GM23338 (cell line): ENCODE measurements at regions not wholly inside any gene's neighbourhood (a gene's known extent, or its start where the extent isn't known, plus 50 kb on each side); places are given as distances from the start of the nearest gene placed in this dataset.

Experiments used
- ATAC-seq: fragments of 200-7000 bp; cut with Tn5 transposase; 3 replicates; pipeline ENCODE4 v1.9.1; 2020
- DNase-seq: peaks from one replicate; pipeline ENCODE4 v3.0.0-alpha.2; 2015; ENCODE audit warnings: low spot score
- H2AFZ ChIP-seq: fragments of 200-600 bp; sonication (generic); 2 replicates; pipeline ENCODE4 v1.8.0; 2016; ENCODE audit warnings: antibody characterized with exemption, mild to moderate bottlenecking, moderate library complexity
- H3F3A ChIP-seq: fragments of 200-600 bp; sonication (generic); replicated peaks from 2 replicates; pipeline ENCODE4 v1.8.0; 2017; ENCODE audit warnings: antibody characterized with exemption, mixed run types, low read depth
- H3K27ac ChIP-seq: fragments of 200-600 bp; sonication (generic); 2 replicates; pipeline ENCODE4 v1.6.1; 2016; ENCODE audit warnings: low read depth
- H3K27me3 ChIP-seq: fragments of 200-600 bp; sonication (generic); 2 replicates; pipeline ENCODE4 v1.8.0; 2016; ENCODE audit warnings: mild to moderate bottlenecking, mixed run types, moderate library complexity; ENCODE audit not compliant: insufficient read depth
- H3K36me3 ChIP-seq: fragments of 200-600 bp; sonication (generic); 2 replicates; pipeline ENCODE4 v1.8.0; 2016; ENCODE audit warnings: mild to moderate bottlenecking; ENCODE audit not compliant: insufficient read depth
- H3K4me1 ChIP-seq: fragments of 200-600 bp; sonication (generic); 2 replicates; pipeline ENCODE4 v1.8.0; 2016; ENCODE audit warnings: mild to moderate bottlenecking, moderate library complexity; ENCODE audit not compliant: insufficient read depth
- H3K4me2 ChIP-seq: fragments of 200-600 bp; sonication (generic); 2 replicates; pipeline ENCODE4 v1.7.1; 2017; ENCODE audit warnings: mixed run types
- H3K4me3 ChIP-seq: fragments of 200-600 bp; sonication (generic); 2 replicates; pipeline ENCODE4 v1.6.1; 2016; ENCODE audit warnings: mixed run types
- H3K79me2 ChIP-seq: fragments of 200-600 bp; sonication (generic); replicated peaks from 2 replicates; pipeline ENCODE4 v1.8.0; 2017; ENCODE audit warnings: mild to moderate bottlenecking; ENCODE audit not compliant: insufficient read depth
- H3K9me2 ChIP-seq: fragments of 200-600 bp; sonication (generic); 2 replicates; pipeline ENCODE4 v1.8.0; 2017; ENCODE audit not compliant: insufficient read depth
- H4K20me1 ChIP-seq: fragments of 200-600 bp; sonication (generic); replicated peaks from 2 replicates; pipeline ENCODE4 v1.8.0; 2017; ENCODE audit warnings: mild to moderate bottlenecking; ENCODE audit not compliant: insufficient read depth
- H3K27ac Mint-ChIP-seq: 2 replicates; pipeline ENCODE4 v1.8.0; 2020; ENCODE audit warnings: inconsistent platforms, mild to moderate bottlenecking, moderate library complexity, mixed read lengths
- H3K27me3 Mint-ChIP-seq: 3 replicates; pipeline ENCODE4 v1.8.0; 2022; ENCODE audit warnings: low read depth, mild to moderate bottlenecking, moderate library complexity, mixed read lengths, inconsistent platforms; ENCODE audit not compliant: insufficient read depth, poor library complexity
- H3K36me3 Mint-ChIP-seq: 3 replicates; pipeline ENCODE4 v1.8.0; 2021; ENCODE audit warnings: low read depth, mild to moderate bottlenecking, inconsistent platforms, moderate library complexity, mixed read lengths
- H3K4me1 Mint-ChIP-seq: 3 replicates; pipeline ENCODE4 v1.8.0; 2020; ENCODE audit warnings: mild to moderate bottlenecking, inconsistent platforms, mixed read lengths
- H3K4me3 Mint-ChIP-seq: 3 replicates; pipeline ENCODE4 v1.8.0; 2021; ENCODE audit warnings: moderate library complexity, mild to moderate bottlenecking, inconsistent platforms, mixed read lengths
- H3K9me3 Mint-ChIP-seq: 3 replicates; pipeline ENCODE4 v1.8.0; 2020; ENCODE audit warnings: moderate library complexity, mild to moderate bottlenecking, inconsistent platforms, mixed read lengths
- CREB1 ChIP-seq: fragments of 250-450 bp; sonication (Bioruptor Pico); IDR thresholded peaks from 2 replicates; pipeline ENCODE4 v1.5.0; 2020; ENCODE audit warnings: low read depth, mild to moderate bottlenecking, moderate library complexity
- CTCF ChIP-seq, 2 experiments: fragments of 200-600 bp in 1 of 2; sonication (generic) in 1 of 2; conservative IDR thresholded peaks; 2 replicates each; pipeline versions ENCODE4 v1.5.1 to v1.6.1; 2016 to 2017; ENCODE audit warnings: antibody characterized with exemption in 2 of 2, low read depth in 2 of 2, mild to moderate bottlenecking in 2 of 2, moderate library complexity in 1 of 2
- ETS1 ChIP-seq: IDR thresholded peaks from 2 replicates; pipeline ENCODE4 v1.6.1; 2016; ENCODE audit warnings: antibody characterized with exemption
- EZH2 ChIP-seq: fragments of 200-600 bp; sonication (generic); IDR thresholded peaks from one replicate; pipeline ENCODE4 v1.8.0; 2017; ENCODE audit warnings: antibody characterized with exemption, mild to moderate bottlenecking, low read depth; ENCODE audit not compliant: unreplicated experiment
- EZH2phosphoT487 ChIP-seq: fragments of 200-600 bp; sonication (generic); IDR thresholded peaks from one replicate; pipeline ENCODE4 v1.8.1; 2018; ENCODE audit warnings: antibody characterized with exemption; ENCODE audit not compliant: unreplicated experiment
- JUNB ChIP-seq: IDR thresholded peaks from one replicate; pipeline ENCODE4 v1.6.1; 2016; ENCODE audit warnings: antibody characterized with exemption; ENCODE audit not compliant: unreplicated experiment
- NANOG ChIP-seq: IDR thresholded peaks from 2 replicates; pipeline ENCODE4 v1.6.1; 2016; ENCODE audit warnings: antibody characterized with exemption, borderline replicate concordance
- POLR2AphosphoS5 ChIP-seq: IDR thresholded peaks from 2 replicates; pipeline ENCODE4 v1.6.1; 2016; ENCODE audit warnings: antibody characterized with exemption, low read depth
- REST ChIP-seq: IDR thresholded peaks from one replicate; pipeline ENCODE4 v1.6.1; 2018; ENCODE audit warnings: antibody characterized with exemption; ENCODE audit not compliant: unreplicated experiment
- STAT1 ChIP-seq: IDR thresholded peaks from one replicate; pipeline ENCODE4 v1.6.1; 2016; ENCODE audit warnings: antibody characterized with exemption; ENCODE audit not compliant: unreplicated experiment
- ZNF114 ChIP-seq: fragments of 250-450 bp; sonication (Bioruptor Pico); IDR thresholded peaks from 2 replicates; pipeline ENCODE4 v1.5.0; 2020; ENCODE audit warnings: mild to moderate bottlenecking, moderate library complexity
- ZNF331 ChIP-seq: fragments of 250-450 bp; sonication (Bioruptor Pico); IDR thresholded peaks from 2 replicates; pipeline ENCODE4 v1.5.0; 2020; ENCODE audit warnings: low read depth, mild to moderate bottlenecking, moderate library complexity
- ZNF462 ChIP-seq: fragments of 250-450 bp; sonication (Bioruptor Pico); IDR thresholded peaks from 2 replicates; pipeline ENCODE4 v1.5.0; 2020; ENCODE audit warnings: mild to moderate bottlenecking, moderate library complexity

- Mint-ChIP-seq H3K36me3 (peaks cover 24% of the 10 kb centered on the region), H3K27ac (no peak overlapping the region), H3K4me1 (peaks cover 25% of the 10 kb centered on the region), H3K4me3 (no peak overlapping the region), H3K27me3 (peaks cover 1% of the 10 kb centered on the region), H3K9me3 (peaks cover 29% of the 10 kb centered on the region)
- Histone ChIP-seq H3K9me2 (peaks cover 9% of the 10 kb centered on the region; the same call in 1 of the 2 replicates), H3K4me2 (no peak overlapping the region), H3K36me3 (no peaks in the 10 kb centered on the region), H3K79me2 (no peaks in the 10 kb centered on the region), H3K4me1 (peaks cover 20% of the 10 kb centered on the region), H3F3A (no peaks in the 10 kb centered on the region), H2AFZ (no peak overlapping the region), H3K27me3 (no peaks in the 10 kb centered on the region), H4K20me1 (no peaks in the 10 kb centered on the region), H3K27ac (no peak overlapping the region), H3K4me3 (no peak overlapping the region)
- TF ChIP-seq ETS1 (no peak), STAT1 (no peak), REST (no peak), ZNF462 (CRISPR knock-in tag) (no peak), POLR2AphosphoS5 (no peak), JUNB (no peak), EZH2phosphoT487 (no peak), ZNF114 (no peak), NANOG (no peak), CTCF (conservative IDR thresholded peaks at IDR 0.05; ENCODE audit: low read depth in 2 of 2) (no peak), CREB1 (CRISPR knock-in tag) (no peak), EZH2 (no peak), ZNF331 (CRISPR knock-in tag) (no peak)
- DNase-seq: no peak
- no peak for ATAC-seq
Observed at GRCh38 chr1:177775924-177776323, 193.9 kb downstream of the SEC16B start.
